C4-2B (cell line): ENCODE measurements at regions not wholly inside any gene's neighbourhood (a gene's known extent, or its start where the extent isn't known, plus 50 kb on each side); places are given as distances from the start of the nearest gene placed in this dataset.

Experiments used
- CTCF ChIP-seq: fragments of 450-650 bp; conservative IDR thresholded peaks from 2 replicates; pipeline ENCODE4 v1.5.1; 2017; ENCODE audit warnings: mild to moderate bottlenecking
- ZFX ChIP-seq: fragments of 450-650 bp; IDR thresholded peaks from 2 replicates; pipeline ENCODE4 v1.6.1; 2017

- no peak for TF ChIP-seq CTCF
- no peak for TF ChIP-seq ZFX
Observed at GRCh38 chr3:18064586-18064985, 322.2 kb upstream of the TBC1D5 start.
